ENCODE measurements at regions not wholly inside any gene's neighbourhood (a gene's known extent, or its start where the extent isn't known, plus 50 kb on each side); places are given as distances from the start of the nearest gene placed in this dataset.

DNA sequence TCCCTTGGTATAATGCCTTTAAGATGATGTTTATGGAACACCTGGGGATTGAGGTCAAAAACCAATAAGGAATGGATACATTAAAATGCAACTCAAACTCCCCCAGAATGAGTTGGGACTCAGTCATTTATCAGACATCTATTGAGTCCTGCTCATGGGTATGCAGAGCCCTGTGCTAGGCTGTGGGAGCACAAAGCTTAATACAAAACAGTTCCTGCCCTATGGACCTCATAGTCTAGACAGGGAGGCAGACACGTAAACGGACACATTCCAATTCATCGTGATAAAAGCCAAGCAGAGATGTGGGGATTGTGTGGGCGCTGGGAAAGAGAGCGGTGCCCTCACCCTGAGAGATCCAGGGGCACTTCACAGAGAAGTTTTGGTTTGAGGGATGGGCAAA is 181.7 kb downstream of the PTEN start:
- Mint-ChIP-seq H3K27ac (ENCODE audit: unreplicated experiment) (no peak overlapping the region), H3K27me3 (ENCODE audit: unreplicated experiment) (no peaks in the 10 kb centered on the region), H3K4me3 (ENCODE audit: low read depth, unreplicated experiment) (no peak overlapping the region), H3K36me3 (ENCODE audit: insufficient read depth, unreplicated experiment) (no peaks in the 10 kb centered on the region), H3K9me3 (ENCODE audit: low read depth, unreplicated experiment) (no peaks in the 10 kb centered on the region), H3K4me1 (ENCODE audit: low read depth, unreplicated experiment) (no peaks in the 10 kb centered on the region)
- no TSS peak for BruUV-seq (replicated peaks)
- DNase-seq: no peak
- CTCF ChIA-PET: no interaction called here
- intact Hi-C loops (cut with micrococcal nuclease; ENCODE audit: unreplicated experiment): no loop called here
- no peak for TF ChIP-seq CTCF (IDR thresholded peaks at IDR 0.05; ENCODE audit: unreplicated experiment)

- no peaks in the 10 kb centered on the region for H3K4me1 Mint-ChIP-seq (ENCODE audit: low read depth, unreplicated experiment)
- no peak overlapping the region for H3K4me3 Mint-ChIP-seq (ENCODE audit: low read depth, unreplicated experiment)
- intact Hi-C loops (cut with micrococcal nuclease; ENCODE audit: unreplicated experiment): no loop called here
- H3K27me3 Mint-ChIP-seq (ENCODE audit: unreplicated experiment): no peaks in the 10 kb centered on the region
- no TSS peak for BruUV-seq (replicated peaks)
- H3K9me3 Mint-ChIP-seq (ENCODE audit: low read depth, unreplicated experiment): no peaks in the 10 kb centered on the region
- CTCF ChIA-PET: no interaction called here
- TF ChIP-seq CTCF (IDR thresholded peaks at IDR 0.05; ENCODE audit: unreplicated experiment): no peak
- H3K36me3 Mint-ChIP-seq (ENCODE audit: insufficient read depth, unreplicated experiment): no peaks in the 10 kb centered on the region
- DNase-seq: no peak
- no peak overlapping the region for H3K27ac Mint-ChIP-seq (ENCODE audit: unreplicated experiment)
These were observed 182.4 kb downstream of the PTEN start for GRCh38 chr10:88045656-88046415.

GRCh38 chr10:88047579-88047978 is 184.2 kb downstream of the PTEN start:
- CTCF ChIA-PET: no interaction called here
- H3K4me3 Mint-ChIP-seq (ENCODE audit: low read depth, unreplicated experiment): no peak overlapping the region
- no peaks in the 10 kb centered on the region for H3K4me1 Mint-ChIP-seq (ENCODE audit: low read depth, unreplicated experiment)
- no peaks in the 10 kb centered on the region for H3K27me3 Mint-ChIP-seq (ENCODE audit: unreplicated experiment)
- H3K36me3 Mint-ChIP-seq (ENCODE audit: insufficient read depth, unreplicated experiment): no peaks in the 10 kb centered on the region
- no TSS peak for BruUV-seq (replicated peaks)
- H3K9me3 Mint-ChIP-seq (ENCODE audit: low read depth, unreplicated experiment): no peaks in the 10 kb centered on the region
- intact Hi-C loops (cut with micrococcal nuclease; ENCODE audit: unreplicated experiment): no loop called here
- no peak for TF ChIP-seq CTCF (IDR thresholded peaks at IDR 0.05; ENCODE audit: unreplicated experiment)
- DNase-seq: no peak
- H3K27ac Mint-ChIP-seq (ENCODE audit: unreplicated experiment): no peak overlapping the region

DNA sequence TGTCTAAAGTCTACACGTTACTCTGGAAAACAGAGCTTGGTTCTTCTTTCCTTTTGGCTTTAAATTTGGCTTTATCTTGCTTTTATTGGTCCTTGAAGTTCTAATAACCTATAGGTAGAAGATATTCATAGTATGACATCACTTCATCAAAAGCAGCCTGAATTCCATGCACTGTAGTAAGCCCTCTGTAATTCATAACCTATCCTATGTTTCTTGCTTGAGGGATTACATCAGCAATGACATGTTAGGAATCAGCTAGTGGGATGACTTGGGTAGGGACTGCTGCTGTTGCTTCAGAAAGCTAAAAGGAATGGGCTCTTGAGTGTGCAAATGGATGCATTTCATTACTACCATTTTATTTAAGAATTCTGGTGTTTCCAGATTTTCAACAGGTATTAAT is 184.9 kb downstream of the PTEN start:
- Mint-ChIP-seq H3K4me1 (ENCODE audit: low read depth, unreplicated experiment) (no peaks in the 10 kb centered on the region), H3K4me3 (ENCODE audit: low read depth, unreplicated experiment) (no peak overlapping the region), H3K36me3 (ENCODE audit: insufficient read depth, unreplicated experiment) (no peaks in the 10 kb centered on the region), H3K9me3 (ENCODE audit: low read depth, unreplicated experiment) (no peaks in the 10 kb centered on the region), H3K27ac (ENCODE audit: unreplicated experiment) (no peak overlapping the region), H3K27me3 (ENCODE audit: unreplicated experiment) (no peaks in the 10 kb centered on the region)
- CTCF ChIA-PET: no interaction called here
- no peak for TF ChIP-seq CTCF (IDR thresholded peaks at IDR 0.05; ENCODE audit: unreplicated experiment)
- intact Hi-C loops (cut with micrococcal nuclease; ENCODE audit: unreplicated experiment): no loop called here
- no TSS peak for BruUV-seq (replicated peaks)
- no peak for DNase-seq

Data from Calu3 (cell line).